H1 (cell line): ENCODE measurements at regions not wholly inside any gene's neighbourhood (a gene's known extent, or its start where the extent isn't known, plus 50 kb on each side); places are given as distances from the start of the nearest gene placed in this dataset.

Experiments
- CTCF ChIA-PET: fragments of 300-600 bp; sonication (Branson Sonifier 250); formaldehyde crosslinking; loops from one replicate; lab custom pipeline; 2021; ENCODE audit not compliant: partially characterized antibody; lab: Charles Lee
- POLR2A ChIA-PET: fragments of 300-600 bp; sonication (Branson Sonifier 250); formaldehyde crosslinking; loops from one replicate; lab custom pipeline; 2021; ENCODE audit warnings: inconsistent platforms; ENCODE audit not compliant: partially characterized antibody; lab: Charles Lee
- DNase-seq, 2 experiments: peaks; one replicate each; pipeline versions ENCODE4 v3.0.0 to v3.0.0-alpha.2; 2010 to 2022; ENCODE audit warnings: low spot score in 2 of 2, low read depth in 1 of 2, mixed read lengths in 1 of 2
- FAIRE-seq: peaks from 2 replicates; lab custom pipeline; 2011; peaks lifted over from hg19 to GRCh38; lab: Jason Lieb, UNC
- H2AFZ ChIP-seq: 2 replicates; pipeline ENCODE4 v1.8.1; 2012; ENCODE audit warnings: low read length, inconsistent platforms
- H2AK5ac ChIP-seq: 2 replicates; pipeline ENCODE4 v1.6.1; 2013; ENCODE audit warnings: low read depth, low read length
- H2BK120ac ChIP-seq: replicated peaks from 2 replicates; pipeline ENCODE3; 2013; ENCODE audit warnings: low read depth, low read length, inconsistent platforms
- H2BK12ac ChIP-seq: 2 replicates; pipeline ENCODE4 v1.6.1; 2013; ENCODE audit warnings: low read depth, low read length
- H2BK15ac ChIP-seq: 2 replicates; pipeline ENCODE4 v1.6.1; 2013; ENCODE audit warnings: low read length
- H2BK20ac ChIP-seq: 2 replicates; pipeline ENCODE4 v1.6.1; 2013; ENCODE audit warnings: low read length
- H2BK5ac ChIP-seq: 2 replicates; pipeline ENCODE4 v1.6.1; 2013; ENCODE audit warnings: low read depth, low read length
- H3K14ac ChIP-seq: 2 replicates; pipeline ENCODE4 v1.6.1; 2013; ENCODE audit warnings: inconsistent platforms; ENCODE audit not compliant: insufficient read length
- H3K18ac ChIP-seq: 2 replicates; pipeline ENCODE4 v1.6.1; 2013; ENCODE audit warnings: low read length; ENCODE audit errors: extremely low read depth
- H3K23ac ChIP-seq: 2 replicates; pipeline ENCODE4 v1.6.1; 2013; ENCODE audit warnings: inconsistent platforms; ENCODE audit not compliant: insufficient read length
- H3K23me2 ChIP-seq: 2 replicates; pipeline ENCODE4 v1.6.1; 2013; ENCODE audit warnings: low read depth, low read length
- H3K27ac ChIP-seq: 2 replicates; pipeline ENCODE4 v1.6.1; 2011; ENCODE audit warnings: low read depth, low read length, inconsistent platforms
- H3K27me3 ChIP-seq, 4 experiments: replicated peaks in 1 of 4; 1 replicate in 1 of 4; 2 replicates in 3 of 4; pipeline versions ENCODE4 v1.6.1 to v1.8.1; 2011 to 2013; ENCODE audit warnings: low read length in 3 of 4, mild to moderate bottlenecking in 3 of 4, inconsistent platforms in 2 of 4, mixed read lengths in 2 of 4, moderate library complexity in 1 of 4; ENCODE audit not compliant: control insufficient read depth in 3 of 4, insufficient read depth in 3 of 4; ENCODE audit errors: extremely low read depth in 1 of 4
- H3K36me3 ChIP-seq, 4 experiments: 2 replicates each; pipeline versions ENCODE4 v1.6.1 to v1.8.1; 2011 to 2013; ENCODE audit warnings: mild to moderate bottlenecking in 4 of 4, low read length in 3 of 4, moderate library complexity in 2 of 4, control low read depth in 1 of 4, inconsistent platforms in 1 of 4; ENCODE audit not compliant: insufficient read depth in 4 of 4, control insufficient read depth in 2 of 4
- H3K4ac ChIP-seq: replicated peaks from 2 replicates; pipeline ENCODE3; 2013; ENCODE audit warnings: low read length, low read depth, mixed read lengths, inconsistent platforms; ENCODE audit not compliant: insufficient read length
- H3K4me1 ChIP-seq, 4 experiments: replicated peaks in 1 of 4; 1 replicate in 1 of 4; 2 replicates in 3 of 4; pipeline versions ENCODE4 v1.6.1 to v1.8.1; 2011 to 2013; ENCODE audit warnings: low read length in 3 of 4, inconsistent platforms in 2 of 4, mixed read lengths in 1 of 4; ENCODE audit not compliant: insufficient read depth in 4 of 4, control insufficient read depth in 3 of 4
- H3K4me2 ChIP-seq, 2 experiments: 2 replicates each; pipeline versions ENCODE4 v1.6.1 to v1.8.1; 2011 to 2013; ENCODE audit warnings: low read depth in 2 of 2, low read length in 2 of 2, control low read depth in 1 of 2, inconsistent platforms in 1 of 2, mild to moderate bottlenecking in 1 of 2; ENCODE audit not compliant: insufficient read depth in 1 of 2
- H3K4me3 ChIP-seq, 4 experiments: fragments of 200-600, 300-600 bp in 1 of 4; sonication (generic), shearing (Covaris generic), sonication (Bioruptor Twin) in 1 of 4; 2 replicates each; pipeline versions ENCODE4 v1.5.1 to v1.8.1; 2011 to 2016; ENCODE audit warnings: low read length in 4 of 4, low read depth in 3 of 4, control low read depth in 2 of 4, inconsistent platforms in 2 of 4, mild to moderate bottlenecking in 2 of 4, mixed read lengths in 1 of 4, moderate library complexity in 1 of 4; ENCODE audit not compliant: insufficient read depth in 2 of 4; ENCODE audit errors: extremely low read depth in 1 of 4
- H3K56ac ChIP-seq: replicated peaks from 2 replicates; pipeline ENCODE3; 2013; ENCODE audit warnings: low read depth, mild to moderate bottlenecking, mixed read lengths, low read length, inconsistent platforms; ENCODE audit not compliant: insufficient read length
- H3K79me1 ChIP-seq: 2 replicates; pipeline ENCODE4 v1.6.1; 2013; ENCODE audit warnings: low read depth, low read length, control low read depth
- H3K79me2 ChIP-seq, 2 experiments: 2 replicates each; pipeline versions ENCODE4 v1.6.1 to v1.8.1; 2012 to 2013; ENCODE audit warnings: low read length in 2 of 2, mild to moderate bottlenecking in 2 of 2, inconsistent platforms in 1 of 2; ENCODE audit not compliant: insufficient read depth in 2 of 2, control insufficient read depth in 1 of 2
- H3K9ac ChIP-seq, 4 experiments: replicated peaks in 1 of 4; 1 replicate in 1 of 4; 2 replicates in 3 of 4; pipeline versions ENCODE4 v1.6.1 to v1.8.1; 2011 to 2013; ENCODE audit warnings: low read depth in 3 of 4, low read length in 3 of 4, control low read depth in 2 of 4, mild to moderate bottlenecking in 2 of 4, moderate library complexity in 2 of 4, inconsistent platforms in 1 of 4; ENCODE audit errors: extremely low read depth in 1 of 4
- H3K9me3 ChIP-seq, 2 experiments: 2 replicates each; pipeline versions ENCODE4 v1.6.1 to v1.8.1; 2012 to 2013; ENCODE audit warnings: mild to moderate bottlenecking in 2 of 2, moderate library complexity in 2 of 2, control low read depth in 1 of 2, inconsistent platforms in 1 of 2, low read depth in 1 of 2, low read length in 1 of 2, mixed read lengths in 1 of 2; ENCODE audit not compliant: insufficient read depth in 2 of 2
- H4K20me1 ChIP-seq, 2 experiments: replicated peaks in 1 of 2; 2 replicates each; pipeline versions ENCODE3 to v1.8.1; 2011 to 2013; ENCODE audit warnings: inconsistent platforms in 2 of 2, low read length in 2 of 2, mild to moderate bottlenecking in 1 of 2; ENCODE audit not compliant: insufficient read depth in 2 of 2, control insufficient read depth in 1 of 2
- H4K5ac ChIP-seq: 2 replicates; pipeline ENCODE4 v1.6.1; 2013; ENCODE audit warnings: low read length, low read depth, mixed read lengths, inconsistent platforms; ENCODE audit not compliant: insufficient read length
- H4K8ac ChIP-seq: 2 replicates; pipeline ENCODE4 v1.8.0; 2013; ENCODE audit warnings: mild to moderate bottlenecking, moderate library complexity, low read length, inconsistent platforms; ENCODE audit not compliant: insufficient read depth; ENCODE audit errors: extremely low read depth
- H4K91ac ChIP-seq: replicated peaks from 2 replicates; pipeline ENCODE3; 2013; ENCODE audit warnings: low read length, mixed read lengths, inconsistent platforms; ENCODE audit not compliant: insufficient read length
- CREB1 ChIP-seq: IDR thresholded peaks from 2 replicates; pipeline ENCODE4 v1.6.1; 2012; ENCODE audit warnings: inconsistent platforms
- CTBP2 ChIP-seq: IDR thresholded peaks from 2 replicates; pipeline ENCODE4 v1.7.0; 2011; ENCODE audit warnings: borderline replicate concordance, mild to moderate bottlenecking, moderate library complexity, mixed read lengths, low read length; ENCODE audit not compliant: insufficient read depth, insufficient read length
- MAX ChIP-seq: IDR thresholded peaks from 2 replicates; pipeline ENCODE4 v1.6.1; 2012; ENCODE audit warnings: inconsistent platforms
- POU5F1 ChIP-seq: IDR thresholded peaks from 2 replicates; pipeline ENCODE4 v1.6.1; 2011; ENCODE audit warnings: low read depth, mild to moderate bottlenecking, low read length, moderate library complexity
- SRF ChIP-seq: IDR thresholded peaks from 2 replicates; pipeline ENCODE4 v1.6.1; 2011; ENCODE audit warnings: mild to moderate bottlenecking, low read depth, low read length, moderate library complexity
- TAF1 ChIP-seq: IDR thresholded peaks from 2 replicates; pipeline ENCODE4 v1.6.1; 2011; ENCODE audit warnings: mild to moderate bottlenecking, low read depth, low read length
- TAF7 ChIP-seq: optimal IDR thresholded peaks from 2 replicates; pipeline ENCODE3; 2011; ENCODE audit warnings: low read depth, mild to moderate bottlenecking, inconsistent platforms, low read length, moderate library complexity, borderline replicate concordance
- WGBS, 2 experiments: shearing (Covaris generic) in 1 of 2; methylation state at CpG; one replicate each; pipeline versions ENCODE4 v1.1.6 to v1.1.7; 2013 to 2015; ENCODE audit warnings: low lambda C conversion rate in 2 of 2, mixed read lengths in 2 of 2, inconsistent platforms in 1 of 2, low coverage in 1 of 2, missing lambda C conversion rate in 1 of 2; ENCODE audit not compliant: insufficient replicate concordance in 2 of 2, insufficient coverage in 1 of 2, insufficient read length in 1 of 2; ENCODE audit errors: extremely low coverage in 1 of 2, missing lambda C conversion rate in 1 of 2; 5-methylcytosine and 5-hydroxymethylcytosine counted together

- TF ChIP-seq TAF7 (no peak), SRF (no peak), CTBP2 (no peak), TAF1 (no peak), CREB1 (no peak), POU5F1 (no peak), MAX (no peak)
- H3K4me1 ChIP-seq: peaks cover 0 to 2% (median under 1%) of the 10 kb centered on the region in 4 experiments; a peak in 2 of 7 replicates
- H2BK12ac ChIP-seq: no peak overlapping the region
- no peak overlapping the region for H3K27ac ChIP-seq
- H3K79me1 ChIP-seq: no peaks in the 10 kb centered on the region
- no peak overlapping the region for H2BK15ac ChIP-seq
- no peaks in the 10 kb centered on the region for H3K9me3 ChIP-seq
- no peak overlapping the region for H3K4me3 ChIP-seq
- no peak overlapping the region for H2AFZ ChIP-seq
- H3K18ac ChIP-seq: no peak overlapping the region
- H4K5ac ChIP-seq: no peak overlapping the region
- no peaks in the 10 kb centered on the region for H3K79me2 ChIP-seq
- H3K4ac ChIP-seq: no peak overlapping the region
- no peak overlapping the region for H3K56ac ChIP-seq
- H3K23ac ChIP-seq: no peak overlapping the region
- H3K27me3 ChIP-seq: no peaks in the 10 kb centered on the region; a peak in 1 of 7 replicates
- no peak overlapping the region for H2BK20ac ChIP-seq
- DNase-seq (no peak), FAIRE-seq (no peak)
- no peak overlapping the region for H2BK120ac ChIP-seq
- no peak overlapping the region for H2BK5ac ChIP-seq
- H4K8ac ChIP-seq: no peak overlapping the region
- no peaks in the 10 kb centered on the region for H3K36me3 ChIP-seq
- H3K23me2 ChIP-seq: no peaks in the 10 kb centered on the region
- H2AK5ac ChIP-seq: no peak overlapping the region
- 92% methylated on average over 1 of the region's 1 CpG; no CpG with 5 or more reads in 1 of the 2 experiments for WGBS, 2 experiments
- ChIA-PET POLR2A (no interaction called here), CTCF (interaction anchor here (2.1 kb wide), 1 partner anchor 8 kb away, joined by 8 read pairs; no protein-coding TSS in a partner anchor)
- H4K20me1 ChIP-seq: no peaks in the 10 kb centered on the region
- no peak overlapping the region for H3K4me2 ChIP-seq
- no peak overlapping the region for H3K9ac ChIP-seq
- no peak overlapping the region for H4K91ac ChIP-seq
- H3K14ac ChIP-seq: no peak overlapping the region
Measured at GRCh38 chr5:112634166-112634565, 103.5 kb upstream of the APC start.
